ENCODE measurements at regions not wholly inside any gene's neighbourhood (a gene's known extent, or its start where the extent isn't known, plus 50 kb on each side); places are given as distances from the start of the nearest gene placed in this dataset.

GRCh38 chr3:105293441-105293840 is 73.3 kb upstream of the ALCAM start:
- TF ChIP-seq CTCF (IDR thresholded peaks at IDR 0.05), result no peak
- no peak for TF ChIP-seq ZFX (IDR thresholded peaks at IDR 0.05; ENCODE audit: borderline replicate concordance)

Measured in 22Rv1 (cell line).